ENCODE measurements at regions not wholly inside any gene's neighbourhood (a gene's known extent, or its start where the extent isn't known, plus 50 kb on each side); places are given as distances from the start of the nearest gene placed in this dataset.

GRCh38 chr20:4352348-4352747 lies 103.3 kb upstream of the ADRA1D start:
- DNase-seq, result no peak
- Histone ChIP-seq H3K27me3 (ENCODE audit: insufficient read depth in 3 of 3, low read length in 2 of 3) (peaks cover 0 to 3% (median 0%) of the 10 kb centered on the region in 3 donors), H3K4me1 (no peaks in the 10 kb centered on the region), H3K9me3 (no peaks in the 10 kb centered on the region), H3K36me3 (ENCODE audit: insufficient read depth in 1 of 2, low read depth in 1 of 2) (no peaks in the 10 kb centered on the region), H3K27ac (no peak overlapping the region), H3K4me3 (no peak overlapping the region)
- intact Hi-C loops (cut with DNase I), result loop anchor here in 1 of 2 donors (10.0 kb wide), 1 partner anchor 78 kb away; no protein-coding TSS in a partner anchor
- TF ChIP-seq CTCF (IDR thresholded peaks at IDR 0.05), result no peak
- no peak for ATAC-seq
- 90 to 100% (median 92%) methylated on average over 1 of the region's 1 CpG for WGBS, 3 donors

GRCh38 chr20:4350096-4350495 lies 101.0 kb upstream of the ADRA1D start:
- Histone ChIP-seq H3K27ac (no peak overlapping the region), H3K4me3 (no peak overlapping the region), H3K27me3 (ENCODE audit: insufficient read depth in 3 of 3, low read length in 2 of 3) (peaks cover 0 to 3% (median 0%) of the 10 kb centered on the region in 3 donors), H3K9me3 (no peaks in the 10 kb centered on the region), H3K36me3 (ENCODE audit: insufficient read depth in 1 of 2, low read depth in 1 of 2) (no peaks in the 10 kb centered on the region), H3K4me1 (no peaks in the 10 kb centered on the region)
- no peak for DNase-seq
- whole genome bisulfite sequencing, 3 donors, result 51 to 76% (median 52%) methylated on average over 1 of the region's 1 CpG
- intact Hi-C loops (cut with DNase I), result loop anchor here in 1 of 2 donors (10.0 kb wide), 1 partner anchor 75 kb away; no protein-coding TSS in a partner anchor
- TF ChIP-seq CTCF (IDR thresholded peaks at IDR 0.05), result no peak
- no peak for ATAC-seq

- 56 to 60% (median 58%) methylated on average over 2 of the region's 2 CpGs for WGBS, 3 donors
- no peaks in the 10 kb centered on the region for H3K9me3 ChIP-seq
- DNase-seq, result no peak
- H3K36me3 ChIP-seq (ENCODE audit: insufficient read depth in 1 of 2, low read depth in 1 of 2), result no peaks in the 10 kb centered on the region
- H3K4me3 ChIP-seq, result no peak overlapping the region
- peaks cover 0 to 2% (median 0%) of the 10 kb centered on the region in 3 donors for H3K27me3 ChIP-seq (ENCODE audit: insufficient read depth in 3 of 3, low read length in 2 of 3)
- H3K27ac ChIP-seq, result no peak overlapping the region
- no peak for TF ChIP-seq CTCF (IDR thresholded peaks at IDR 0.05)
- ATAC-seq, result no peak
- intact Hi-C loops (cut with DNase I), result no loop called here
- H3K4me1 ChIP-seq, result no peaks in the 10 kb centered on the region
Measured at GRCh38 chr20:4344670-4345069, 95.6 kb upstream of the ADRA1D start.

GRCh38 chr20:4342609-4343008 lies 93.5 kb upstream of the ADRA1D start:
- H3K4me1 ChIP-seq, result no peaks in the 10 kb centered on the region
- intact Hi-C loops (cut with DNase I), result no loop called here

More at GRCh38 chr20:4342609-4343008, 93.5 kb upstream of the ADRA1D start:
- H3K27ac ChIP-seq, result no peak overlapping the region
- no peaks in the 10 kb centered on the region for H3K9me3 ChIP-seq
- WGBS, 3 donors, result 39 to 50% (median 40%) methylated on average over 2 of the region's 2 CpGs
- DNase-seq, result no peak
- peaks cover 0 to 2% (median 0%) of the 10 kb centered on the region in 3 donors for H3K27me3 ChIP-seq (ENCODE audit: insufficient read depth in 3 of 3, low read length in 2 of 3)
- no peak for TF ChIP-seq CTCF (IDR thresholded peaks at IDR 0.05)
- no peak for ATAC-seq
- no peak overlapping the region for H3K4me3 ChIP-seq
- no peaks in the 10 kb centered on the region for H3K36me3 ChIP-seq (ENCODE audit: insufficient read depth in 1 of 2, low read depth in 1 of 2)
